ENCODE measurements at regions not wholly inside any gene's neighbourhood (a gene's known extent, or its start where the extent isn't known, plus 50 kb on each side); places are given as distances from the start of the nearest gene placed in this dataset.

- no peak for DNase-seq (ENCODE audit: low read depth in 2 of 2)
Observed at GRCh38 chr4:14868426-14869395, 133.6 kb upstream of the CPEB2 start.

GRCh38 chr4:14871676-14872430 lies 130.4 kb upstream of the CPEB2 start:
- peak in 1 of 2 donors; percentile 5 for DNase-seq (ENCODE audit: low read depth in 2 of 2)

GRCh38 chr4:14874990-14875389 lies 127.3 kb upstream of the CPEB2 start:
- DNase-seq (ENCODE audit: low read depth in 2 of 2): no peak

GRCh38 chr4:14877246-14878225 lies 124.7 kb upstream of the CPEB2 start:
- no peak for DNase-seq (ENCODE audit: low read depth in 2 of 2)

GRCh38 chr4:14878681-14879080 lies 123.6 kb upstream of the CPEB2 start:
- DNase-seq (ENCODE audit: low read depth in 2 of 2): no peak

GRCh38 chr4:14879683-14880082 lies 122.6 kb upstream of the CPEB2 start:
- DNase-seq (ENCODE audit: low read depth in 2 of 2): no peak

- DNase-seq (ENCODE audit: low read depth in 2 of 2): no peak
Observed at GRCh38 chr4:14880805-14881204, 121.5 kb upstream of the CPEB2 start.

- DNase-seq (ENCODE audit: low read depth in 2 of 2): no peak
Observed at GRCh38 chr4:14883166-14883565, 119.1 kb upstream of the CPEB2 start.

GRCh38 chr4:14883661-14884060 lies 118.6 kb upstream of the CPEB2 start:
- no peak for DNase-seq (ENCODE audit: low read depth in 2 of 2)

GRCh38 chr4:14887842-14888433 lies 114.3 kb upstream of the CPEB2 start:
- no peak for DNase-seq (ENCODE audit: low read depth in 2 of 2)

- no peak for DNase-seq (ENCODE audit: low read depth in 2 of 2)
Observed at GRCh38 chr4:14888790-14889572, 113.3 kb upstream of the CPEB2 start.

- no peak for DNase-seq (ENCODE audit: low read depth in 2 of 2)
Observed at GRCh38 chr4:14892563-14892962, 109.7 kb upstream of the CPEB2 start.

- DNase-seq (ENCODE audit: low read depth in 2 of 2): no peak
Observed at GRCh38 chr4:14893713-14894112, 108.6 kb upstream of the CPEB2 start.

- no peak for DNase-seq (ENCODE audit: low read depth in 2 of 2)
Observed at GRCh38 chr4:14894392-14895292, 107.6 kb upstream of the CPEB2 start.

GRCh38 chr4:14896656-14897175 lies 105.6 kb upstream of the CPEB2 start:
- no peak for DNase-seq (ENCODE audit: low read depth in 2 of 2)

GRCh38 chr4:14897217-14897616 lies 105.1 kb upstream of the CPEB2 start:
- no peak for DNase-seq (ENCODE audit: low read depth in 2 of 2)

GRCh38 chr4:14898989-14899388 lies 103.3 kb upstream of the CPEB2 start:
- no peak for DNase-seq (ENCODE audit: low read depth in 2 of 2)

GRCh38 chr4:14902342-14902741 lies 99.9 kb upstream of the CPEB2 start:
- DNase-seq (ENCODE audit: low read depth in 2 of 2): no peak

GRCh38 chr4:14903321-14903720 lies 99.0 kb upstream of the CPEB2 start:
- DNase-seq (ENCODE audit: low read depth in 2 of 2): no peak
